ENCODE measurements at regions not wholly inside any gene's neighbourhood (a gene's known extent, or its start where the extent isn't known, plus 50 kb on each side); places are given as distances from the start of the nearest gene placed in this dataset.

GRCh38 chr5:6867712-6868111, 154.5 kb downstream of the TENT4A start:
- no peak for TF ChIP-seq CTCF (IDR thresholded peaks at IDR 0.05; ENCODE audit: control extremely low read depth in 1 of 3, insufficient read depth in 1 of 3, low read depth in 1 of 3, low read length in 3 of 3)
- TF ChIP-seq RFX5 (IDR thresholded peaks at IDR 0.05; ENCODE audit: borderline replicate concordance, low read depth, low read length), result no peak
- TF ChIP-seq BRCA1 (IDR thresholded peaks at IDR 0.05; ENCODE audit: low read depth, low read length), result no peak
- TF ChIP-seq JUN (IDR thresholded peaks at IDR 0.05; ENCODE audit: low read depth, low read length), result no peak
- no peak for TF ChIP-seq TCF12 (IDR thresholded peaks at IDR 0.05; ENCODE audit: low read depth, low read length)
- no peak for TF ChIP-seq MAX (IDR thresholded peaks at IDR 0.05)
- no peak for TF ChIP-seq POLR2A (IDR thresholded peaks at IDR 0.05; ENCODE audit: control extremely low read depth in 1 of 2, low read depth in 2 of 2, low read length in 2 of 2)
- TF ChIP-seq USF2 (IDR thresholded peaks at IDR 0.05; ENCODE audit: low read length), result no peak
- no peak for TF ChIP-seq MAFK (IDR thresholded peaks at IDR 0.05; ENCODE audit: low read depth, low read length)
- TF ChIP-seq SP4 (IDR thresholded peaks at IDR 0.05; ENCODE audit: low read length), result no peak
- no peak for TF ChIP-seq CREB1 (IDR thresholded peaks at IDR 0.05)
- TF ChIP-seq CBX8 (IDR thresholded peaks at IDR 0.05; ENCODE audit: borderline replicate concordance, low read depth, low read length), result no peak
- TF ChIP-seq NANOG (IDR thresholded peaks at IDR 0.05; ENCODE audit: insufficient read depth, low read depth, low read length, poor library complexity, severe bottlenecking), result no peak

All from H1 (cell line).